ENCODE measurements at regions not wholly inside any gene's neighbourhood (a gene's known extent, or its start where the extent isn't known, plus 50 kb on each side); places are given as distances from the start of the nearest gene placed in this dataset.
"Not testable (repeated sequence)": the region's sequence is repeated elsewhere in the genome, so short reads cannot be mapped to it uniquely, and the experiment has no call there.

DNA sequence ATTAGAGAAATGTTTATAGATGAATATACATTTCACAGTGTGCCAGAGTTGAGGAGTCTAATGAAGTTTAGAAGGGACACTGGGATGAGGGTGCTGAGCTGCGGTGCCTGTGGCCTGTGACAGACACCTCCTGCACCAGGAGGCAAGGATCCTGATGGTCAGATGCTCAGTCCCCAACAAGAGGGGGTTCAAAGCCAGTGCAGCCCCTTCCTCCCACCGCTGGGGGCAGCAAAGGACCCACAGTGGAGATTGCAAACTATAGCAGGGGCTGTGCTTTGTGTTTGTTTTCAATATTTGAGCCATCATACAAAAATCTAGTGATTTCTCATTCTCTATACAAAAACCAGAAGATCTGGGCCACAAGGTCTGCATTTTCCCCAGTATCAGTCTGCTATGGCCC, 170.5 kb upstream of the PLGLB2 start:
- TF ChIP-seq, protein P1, sequence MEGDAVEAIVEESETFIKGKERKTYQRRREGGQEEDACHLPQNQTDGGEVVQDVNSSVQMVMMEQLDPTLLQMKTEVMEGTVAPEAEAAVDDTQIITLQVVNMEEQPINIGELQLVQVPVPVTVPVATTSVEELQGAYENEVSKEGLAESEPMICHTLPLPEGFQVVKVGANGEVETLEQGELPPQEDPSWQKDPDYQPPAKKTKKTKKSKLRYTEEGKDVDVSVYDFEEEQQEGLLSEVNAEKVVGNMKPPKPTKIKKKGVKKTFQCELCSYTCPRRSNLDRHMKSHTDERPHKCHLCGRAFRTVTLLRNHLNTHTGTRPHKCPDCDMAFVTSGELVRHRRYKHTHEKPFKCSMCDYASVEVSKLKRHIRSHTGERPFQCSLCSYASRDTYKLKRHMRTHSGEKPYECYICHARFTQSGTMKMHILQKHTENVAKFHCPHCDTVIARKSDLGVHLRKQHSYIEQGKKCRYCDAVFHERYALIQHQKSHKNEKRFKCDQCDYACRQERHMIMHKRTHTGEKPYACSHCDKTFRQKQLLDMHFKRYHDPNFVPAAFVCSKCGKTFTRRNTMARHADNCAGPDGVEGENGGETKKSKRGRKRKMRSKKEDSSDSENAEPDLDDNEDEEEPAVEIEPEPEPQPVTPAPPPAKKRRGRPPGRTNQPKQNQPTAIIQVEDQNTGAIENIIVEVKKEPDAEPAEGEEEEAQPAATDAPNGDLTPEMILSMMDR (IDR thresholded peaks at IDR 0.05), result not testable (repeated sequence)
- not testable (repeated sequence) for TF ChIP-seq EZH2 (IDR thresholded peaks at IDR 0.05; ENCODE audit: borderline replicate concordance, insufficient read depth, low read depth, low read length, poor library complexity, severe bottlenecking)
